Small intestine (tissue), 7 donors: ENCODE measurements at regions not wholly inside any gene's neighbourhood (a gene's known extent, or its start where the extent isn't known, plus 50 kb on each side); places are given as distances from the start of the nearest gene placed in this dataset.

ENCODE experiments used
- DNase-seq, 2 donors: peaks; one replicate each; pipeline versions ENCODE4 v3.0.0 to v3.0.0-alpha.2; 2013
- FAIRE-seq: peaks from 2 replicates; lab custom pipeline; 2012; peaks lifted over from hg19 to GRCh38; lab: Jason Lieb, UNC
- H3K27ac ChIP-seq, 3 donors: one replicate each; pipeline ENCODE4 v1.5.1; 2013; ENCODE audit warnings: low read length in 2 of 3, mild to moderate bottlenecking in 2 of 3, control low read depth in 1 of 3, inconsistent platforms in 1 of 3, low read depth in 1 of 3, moderate library complexity in 1 of 3
- H3K27me3 ChIP-seq, 3 donors: one replicate each; pipeline ENCODE4 v1.6.1; 2013; ENCODE audit warnings: low read length in 3 of 3, inconsistent platforms in 1 of 3; ENCODE audit not compliant: control insufficient read depth in 3 of 3, insufficient read depth in 3 of 3
- H3K36me3 ChIP-seq, 3 donors: one replicate each; pipeline ENCODE4 v1.6.1; 2013; ENCODE audit warnings: low read length in 3 of 3, inconsistent platforms in 1 of 3, low read depth in 1 of 3, mild to moderate bottlenecking in 1 of 3, moderate library complexity in 1 of 3; ENCODE audit not compliant: control insufficient read depth in 3 of 3, insufficient read depth in 2 of 3
- H3K4me1 ChIP-seq, 3 donors: one replicate each; pipeline ENCODE4 v1.6.1; 2013; ENCODE audit warnings: low read length in 2 of 3, inconsistent platforms in 1 of 3, low read depth in 1 of 3, mild to moderate bottlenecking in 1 of 3, moderate library complexity in 1 of 3; ENCODE audit not compliant: control insufficient read depth in 3 of 3, insufficient read depth in 2 of 3
- H3K4me3 ChIP-seq, 3 donors: one replicate each; pipeline ENCODE4 v1.5.1; 2013; ENCODE audit warnings: low read length in 3 of 3, control low read depth in 1 of 3, inconsistent platforms in 1 of 3, low read depth in 1 of 3, mild to moderate bottlenecking in 1 of 3, moderate library complexity in 1 of 3
- H3K9me3 ChIP-seq, 2 donors: one replicate each; pipeline ENCODE4 v1.6.1; 2013; ENCODE audit warnings: low read depth in 1 of 2, low read length in 1 of 2; ENCODE audit not compliant: control insufficient read depth in 2 of 2, insufficient read depth in 1 of 2
- whole genome bisulfite sequencing, 3 donors: extraction: QIAGEN DNeasy Blood & Tissue Kit; methylation state at CpG; one replicate each; pipeline ENCODE4 v1.1.7; 2013; 5-methylcytosine and 5-hydroxymethylcytosine counted together
- donor health status: healthy with polysubstance abuse.
- donor health status: control.
- donor health status: control.
- donor health status: Bipolar disorder and iron deficiency.
- donor health status: healthy.

GRCh38 chr14:104439625-104440024 lies 139.9 kb upstream of the C14orf180 start:
- no peak overlapping the region for H3K27ac ChIP-seq
- 76 to 92% (median 85%) methylated on average over 9 of the region's 9 CpGs for WGBS, 3 donors
- DNase-seq, result no peak
- H3K9me3 ChIP-seq, result no peaks in the 10 kb centered on the region
- H3K36me3 ChIP-seq, result no peaks in the 10 kb centered on the region
- peaks cover 0 to 11% (median 0%) of the 10 kb centered on the region in 3 donors for H3K4me1 ChIP-seq
- FAIRE-seq, result no peak
- H3K27me3 ChIP-seq, result no peaks in the 10 kb centered on the region
- no peak overlapping the region for H3K4me3 ChIP-seq

GRCh38 chr14:104440297-104440956 lies 139.1 kb upstream of the C14orf180 start:
- H3K4me3 ChIP-seq, result no peak overlapping the region
- 79 to 88% (median 83%) methylated on average over 14 of the region's 14 CpGs for WGBS, 3 donors
- no peaks in the 10 kb centered on the region for H3K36me3 ChIP-seq
- no peaks in the 10 kb centered on the region for H3K27me3 ChIP-seq
- H3K4me1 ChIP-seq, result peaks cover 0 to 11% (median 0%) of the 10 kb centered on the region in 3 donors
- DNase-seq (no peak), FAIRE-seq (no peak)
- no peak overlapping the region for H3K27ac ChIP-seq
- no peaks in the 10 kb centered on the region for H3K9me3 ChIP-seq

DNA sequence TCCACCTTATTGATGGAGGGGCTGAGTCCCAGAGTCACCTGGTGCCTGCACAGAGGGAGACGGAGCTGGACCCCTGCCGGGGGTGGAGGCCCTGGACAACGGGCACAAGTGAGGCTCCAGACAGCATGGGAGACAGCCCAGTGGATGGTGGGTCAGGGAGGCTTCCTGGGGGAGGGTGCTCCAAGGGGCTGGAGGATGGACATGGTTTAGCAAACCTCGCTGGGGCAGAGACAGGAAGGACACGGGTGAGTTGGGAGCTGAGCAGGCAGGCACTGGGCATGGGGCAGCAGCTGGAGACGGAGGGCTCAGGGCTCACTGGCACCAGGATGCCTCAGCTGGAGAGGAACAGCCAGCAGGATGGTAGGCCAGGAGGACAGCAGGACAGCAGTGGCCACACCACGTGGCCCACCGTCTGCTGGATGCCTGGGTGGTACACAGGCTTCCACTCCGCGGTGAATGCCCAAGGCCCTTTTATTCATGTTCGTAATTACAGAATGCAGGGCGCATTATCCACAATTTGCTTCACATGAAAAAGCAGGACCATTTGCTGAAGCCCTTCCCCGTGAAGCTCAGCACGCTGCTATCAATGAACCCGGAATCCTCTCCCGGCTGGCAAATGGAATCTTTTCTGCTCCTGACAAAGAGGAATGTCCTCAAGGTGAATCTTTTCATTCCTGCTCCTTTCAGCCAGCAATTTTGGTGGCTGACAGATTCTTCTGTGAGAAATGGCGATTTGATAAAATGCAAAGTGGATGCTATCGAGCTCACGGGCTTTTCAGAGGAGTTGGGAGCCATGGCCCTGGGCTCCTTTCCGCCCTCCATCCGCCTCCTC lies 138.1 kb upstream of the C14orf180 start:
- Histone ChIP-seq H3K27me3 (no peaks in the 10 kb centered on the region), H3K4me1 (peaks cover 0 to 9% (median 0%) of the 10 kb centered on the region in 3 donors), H3K36me3 (no peaks in the 10 kb centered on the region), H3K9me3 (no peaks in the 10 kb centered on the region), H3K4me3 (no peak overlapping the region), H3K27ac (no peak overlapping the region)
- DNase-seq (no peak), FAIRE-seq (no peak)
- 83 to 87% (median 84%) methylated on average over 21 of the region's 21 CpGs for WGBS, 3 donors

DNA sequence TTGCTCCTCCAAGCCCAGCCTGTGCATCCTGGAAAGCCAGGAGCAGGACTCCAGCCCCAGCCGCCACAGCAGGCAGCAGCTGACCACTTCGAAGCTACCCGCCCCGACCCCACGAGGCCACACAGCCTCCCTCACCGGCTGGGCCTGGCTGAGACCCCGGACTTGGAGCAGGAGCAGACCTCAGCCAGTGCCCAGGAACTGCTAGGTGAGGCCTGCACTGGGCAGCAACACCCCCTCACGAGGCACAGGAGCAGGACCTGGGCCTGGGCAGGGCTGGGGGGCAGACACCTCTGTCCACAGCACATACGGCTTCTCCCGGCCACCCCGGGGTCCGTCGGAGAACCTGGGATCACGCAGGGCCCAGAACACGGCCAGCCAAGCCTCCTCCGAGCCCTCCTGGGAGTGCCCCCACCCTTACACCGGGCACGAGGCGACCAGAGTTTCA lies 137.4 kb upstream of the C14orf180 start:
- H3K9me3 ChIP-seq, result no peaks in the 10 kb centered on the region
- H3K4me3 ChIP-seq, result no peak overlapping the region
- no peaks in the 10 kb centered on the region for H3K36me3 ChIP-seq
- no peak for DNase-seq
- FAIRE-seq, result no peak
- WGBS, 3 donors, result 81 to 83% (median 81%) methylated on average over 19 of the region's 19 CpGs
- no peaks in the 10 kb centered on the region for H3K27me3 ChIP-seq
- H3K27ac ChIP-seq, result no peak overlapping the region
- peaks cover 0 to 3% (median 0%) of the 10 kb centered on the region in 3 donors for H3K4me1 ChIP-seq

GRCh38 chr14:104442631-104443390 lies 136.8 kb upstream of the C14orf180 start:
- DNase-seq, result no peak
- WGBS, 3 donors, result 67 to 74% (median 71%) methylated on average over 14 of the region's 14 CpGs
- H3K27me3 ChIP-seq, result no peaks in the 10 kb centered on the region

GRCh38 chr14:104443391-104444158 lies 136.0 kb upstream of the C14orf180 start:
- Histone ChIP-seq H3K4me3 (no peak overlapping the region), H3K27me3 (no peaks in the 10 kb centered on the region), H3K27ac (no peak overlapping the region), H3K4me1 (no peaks in the 10 kb centered on the region), H3K9me3 (no peaks in the 10 kb centered on the region), H3K36me3 (no peaks in the 10 kb centered on the region)
- 54 to 61% (median 57%) methylated on average over 13 of the region's 13 CpGs for WGBS, 3 donors
- DNase-seq, result no peak
- no peak for FAIRE-seq

More at GRCh38 chr14:104442631-104443390, 136.8 kb upstream of the C14orf180 start:
- no peaks in the 10 kb centered on the region for H3K9me3 ChIP-seq
- no peak overlapping the region for H3K4me3 ChIP-seq
- no peaks in the 10 kb centered on the region for H3K4me1 ChIP-seq
- FAIRE-seq, result no peak
- no peaks in the 10 kb centered on the region for H3K36me3 ChIP-seq
- H3K27ac ChIP-seq, result no peak overlapping the region

GRCh38 chr14:104444159-104445030 lies 135.2 kb upstream of the C14orf180 start:
- Histone ChIP-seq H3K4me3 (no peak overlapping the region), H3K27ac (no peak overlapping the region), H3K27me3 (no peaks in the 10 kb centered on the region), H3K36me3 (no peaks in the 10 kb centered on the region), H3K4me1 (no peaks in the 10 kb centered on the region), H3K9me3 (no peaks in the 10 kb centered on the region)
- no peak for FAIRE-seq
- no peak for DNase-seq
- WGBS, 3 donors, result 73 to 79% (median 75%) methylated on average over 10 of the region's 10 CpGs
